Medulla oblongata (tissue), 1 donor: ENCODE measurements at regions not wholly inside any gene's neighbourhood (a gene's known extent, or its start where the extent isn't known, plus 50 kb on each side); places are given as distances from the start of the nearest gene placed in this dataset.
"Not testable (repeated sequence)": the region's sequence is repeated elsewhere in the genome, so short reads cannot be mapped to it uniquely, and the experiment has no call there.

Experiments
- DNase-seq: peaks from one replicate; pipeline ENCODE4 v3.0.0-alpha.2; 2015; ENCODE audit errors: extremely low spot score

DNA sequence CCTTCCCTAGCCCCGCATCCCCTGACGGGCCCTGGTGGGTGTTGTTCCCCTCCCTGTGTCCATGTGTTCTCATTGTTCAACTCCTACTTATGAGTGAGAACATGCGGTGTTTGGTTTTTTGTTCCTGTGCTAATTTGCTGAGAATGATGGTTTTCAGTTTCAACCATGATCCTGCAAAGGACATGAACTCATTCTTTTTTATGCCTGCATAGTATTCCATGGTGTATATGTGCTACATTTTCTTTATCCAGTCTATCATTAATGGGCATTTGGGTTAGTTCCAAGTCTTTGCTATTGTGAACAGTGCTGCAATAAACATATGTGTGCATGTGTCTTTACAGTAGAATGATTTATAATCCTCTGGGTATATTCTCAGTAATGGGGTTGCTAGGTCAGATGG lies 65.7 kb upstream of the DCD start:
- not testable (repeated sequence) for DNase-seq

DNA sequence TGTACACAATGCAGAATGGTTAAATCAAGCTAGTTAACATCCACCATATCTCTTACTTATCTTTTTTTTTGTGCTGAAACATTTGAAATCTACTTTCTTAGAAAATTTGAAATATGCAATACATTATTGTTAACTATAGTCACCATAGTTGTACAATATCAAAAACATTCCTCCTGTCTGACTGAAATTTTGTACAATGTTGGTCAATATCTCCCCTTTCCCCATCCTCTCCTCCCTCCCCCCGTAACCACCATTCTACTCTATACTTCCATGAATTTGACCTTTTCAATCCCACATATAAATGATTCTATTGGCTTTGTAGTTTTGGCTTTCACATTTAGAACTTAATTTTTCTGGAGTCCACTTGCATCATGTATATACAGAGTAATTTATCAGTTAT lies 63.5 kb upstream of the DCD start:
- no peak for DNase-seq

DNA sequence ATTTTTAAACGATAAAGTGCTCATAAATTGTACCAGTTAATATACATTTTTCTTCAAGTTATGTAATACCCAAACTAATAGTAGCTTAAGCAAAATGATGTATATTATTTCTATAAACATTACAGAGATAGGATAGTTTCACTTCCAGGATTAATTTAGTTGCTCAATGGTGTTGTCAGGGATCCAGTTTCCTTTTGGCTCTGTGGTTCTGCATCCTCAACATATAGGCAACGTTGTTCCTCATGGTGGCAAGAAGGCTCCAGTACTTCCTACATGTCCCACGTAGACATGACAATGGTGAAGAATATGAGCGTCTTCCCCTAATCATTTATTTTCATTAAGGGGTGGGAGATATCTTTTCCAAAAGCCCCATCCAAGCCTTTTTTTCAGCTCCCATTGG lies 60.7 kb upstream of the DCD start:
- no peak for DNase-seq

DNA sequence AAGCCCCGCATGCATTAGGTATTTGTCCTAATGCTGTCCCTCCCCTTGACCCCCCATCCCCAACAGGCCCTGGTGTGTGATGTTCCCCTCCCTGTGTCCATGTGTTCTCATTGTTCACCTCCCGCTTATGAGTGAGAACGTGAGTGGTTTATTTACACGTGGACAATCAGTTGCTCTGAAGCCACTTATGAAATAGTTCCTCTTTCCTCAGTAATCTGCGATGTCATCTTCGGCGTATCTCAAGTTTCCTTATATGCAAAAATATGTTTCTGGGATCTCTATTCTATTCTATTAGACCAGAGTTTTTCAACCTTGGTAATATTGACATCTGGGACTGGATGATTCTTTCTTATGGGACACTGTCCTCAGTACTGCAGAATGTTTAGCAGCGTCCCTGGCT lies 56.0 kb upstream of the DCD start:
- DNase-seq, result no peak

DNA sequence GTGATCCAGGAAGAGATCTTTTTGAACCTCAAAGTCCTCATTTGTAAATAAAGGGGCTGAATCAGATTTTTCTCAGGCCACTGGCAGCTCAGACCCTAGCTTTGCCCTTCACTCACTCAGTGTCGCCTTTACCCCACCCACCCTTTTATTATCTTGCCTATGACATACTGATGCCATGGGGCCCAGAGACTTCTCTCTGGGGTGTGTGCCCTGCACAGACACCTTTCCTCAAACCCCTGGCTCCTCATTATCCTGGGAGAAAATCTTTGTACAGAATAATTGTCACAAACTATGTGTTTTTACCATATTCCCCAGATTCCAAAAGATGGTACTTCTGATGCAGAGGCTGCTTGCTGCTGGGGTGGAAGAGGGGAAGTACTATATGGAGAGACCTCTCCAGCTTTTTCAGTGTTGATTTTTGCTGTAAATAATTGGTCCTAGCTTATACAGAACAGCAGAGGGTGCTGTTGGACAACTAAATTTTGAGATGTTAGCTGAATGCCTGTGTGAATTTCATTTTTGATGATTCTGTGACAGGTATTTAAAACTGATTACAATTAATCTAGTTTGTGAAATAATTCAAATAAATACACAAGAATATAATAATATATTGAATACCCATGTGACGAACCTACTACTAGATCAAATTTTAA lies 53.9 kb upstream of the DCD start:
- peak; percentile 77 for DNase-seq

DNA sequence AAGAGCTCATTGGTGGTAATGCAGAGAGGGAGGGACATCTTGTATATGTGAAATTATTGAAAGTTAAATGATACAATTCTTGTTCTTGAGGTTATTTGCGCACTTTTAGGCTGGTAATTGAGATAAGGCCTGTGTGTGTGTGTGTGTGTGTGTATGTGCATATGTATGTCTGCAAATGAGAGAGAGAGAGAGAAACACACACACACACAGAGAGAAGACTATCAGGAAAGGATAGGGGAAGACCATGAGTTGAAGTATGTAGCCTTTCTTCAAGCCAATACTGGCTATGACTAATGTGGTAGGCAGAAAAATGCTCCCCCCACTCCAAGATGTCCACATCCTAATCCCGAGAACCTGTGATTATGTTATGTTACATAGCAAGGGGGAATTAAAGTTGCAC lies 52.7 kb upstream of the DCD start:
- no peak for DNase-seq

DNA sequence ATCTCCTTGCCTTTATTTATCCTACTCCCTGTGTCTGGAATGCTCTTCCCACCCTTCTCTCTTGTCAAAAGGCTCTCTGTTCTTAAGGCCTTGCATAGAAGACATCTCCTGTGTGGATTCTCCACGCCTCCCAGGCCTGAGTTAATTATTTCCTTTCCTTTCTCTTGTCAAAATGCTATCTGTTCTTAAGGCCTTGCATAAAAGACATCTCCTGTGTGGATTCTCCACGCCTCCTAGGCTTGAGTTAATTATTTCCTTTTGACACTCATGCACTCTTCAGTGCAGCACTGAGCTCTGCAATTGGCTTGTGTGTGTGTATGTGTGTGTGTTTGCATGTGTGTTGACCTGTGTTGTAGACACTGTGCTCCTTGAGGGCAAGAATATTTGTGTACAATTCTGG lies 52.1 kb upstream of the DCD start:
- no peak for DNase-seq
